Superior temporal gyrus (tissue), 1 donor: ENCODE measurements at regions not wholly inside any gene's neighbourhood (a gene's known extent, or its start where the extent isn't known, plus 50 kb on each side); places are given as distances from the start of the nearest gene placed in this dataset.

Experiments
- DNase-seq: peaks from one replicate; pipeline ENCODE4 v3.0.0-alpha.2; 2016; ENCODE audit errors: extremely low spot score

- DNase-seq, result no peak
Observed at GRCh38 chr9:86830356-86830755, 117.0 kb downstream of the GAS1 start.

GRCh38 chr9:86829496-86830046 is 117.7 kb downstream of the GAS1 start:
- DNase-seq, result no peak

GRCh38 chr9:86828631-86829030 is 118.7 kb downstream of the GAS1 start:
- no peak for DNase-seq

- DNase-seq, result no peak
Observed at GRCh38 chr9:86827893-86828292, 119.4 kb downstream of the GAS1 start.

- no peak for DNase-seq
Observed at GRCh38 chr9:86825299-86825698, 122.0 kb downstream of the GAS1 start.

- DNase-seq, result no peak
Observed at GRCh38 chr9:86822006-86822801, 125.1 kb downstream of the GAS1 start.

- no peak for DNase-seq
Observed at GRCh38 chr9:86821006-86821845, 126.1 kb downstream of the GAS1 start.

- no peak for DNase-seq
Observed at GRCh38 chr9:86819552-86819951, 127.8 kb downstream of the GAS1 start.

GRCh38 chr9:86818636-86819035 is 128.7 kb downstream of the GAS1 start:
- no peak for DNase-seq

- no peak for DNase-seq
Observed at GRCh38 chr9:86816868-86817267, 130.4 kb downstream of the GAS1 start.

GRCh38 chr9:86816366-86816765 is 130.9 kb downstream of the GAS1 start:
- no peak for DNase-seq

- DNase-seq, result no peak
Observed at GRCh38 chr9:86812616-86813015, 134.7 kb downstream of the GAS1 start.

GRCh38 chr9:86809759-86810367 is 137.4 kb downstream of the GAS1 start:
- DNase-seq, result no peak

GRCh38 chr9:86809151-86809550 is 138.2 kb downstream of the GAS1 start:
- no peak for DNase-seq

GRCh38 chr9:86807367-86807976 is 139.8 kb downstream of the GAS1 start:
- DNase-seq, result no peak

- no peak for DNase-seq
Observed at GRCh38 chr9:86804011-86804410, 143.3 kb downstream of the GAS1 start.

- DNase-seq, result no peak
Observed at GRCh38 chr9:86802900-86803673, 144.2 kb downstream of the GAS1 start.

- DNase-seq, result no peak
Observed at GRCh38 chr9:86801246-86801645, 146.1 kb downstream of the GAS1 start.

GRCh38 chr9:86800681-86801080 is 146.6 kb downstream of the GAS1 start:
- DNase-seq, result no peak

GRCh38 chr9:86798966-86799365 is 148.3 kb downstream of the GAS1 start:
- DNase-seq, result no peak

GRCh38 chr9:86796666-86797065 is 150.6 kb downstream of the GAS1 start:
- DNase-seq, result no peak
